ENCODE measurements at regions not wholly inside any gene's neighbourhood (a gene's known extent, or its start where the extent isn't known, plus 50 kb on each side); places are given as distances from the start of the nearest gene placed in this dataset.

DNA sequence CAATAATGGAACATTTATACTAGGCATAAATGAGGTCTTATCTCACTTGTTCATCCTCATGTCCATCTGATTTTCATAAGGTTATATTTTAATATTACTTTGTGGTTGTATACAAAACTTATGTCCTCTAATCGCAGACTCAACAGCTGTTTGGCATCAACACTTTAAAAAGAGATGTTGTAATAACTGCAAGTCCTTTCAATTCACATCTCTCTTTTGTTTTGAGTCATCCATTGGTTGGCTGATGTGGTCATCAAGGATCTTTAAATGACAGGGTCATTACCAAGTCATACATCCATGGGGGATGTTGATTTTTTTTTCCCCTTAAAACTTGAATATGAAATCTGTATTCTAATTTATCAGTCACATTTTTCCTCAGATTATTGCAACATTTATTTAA, 299.4 kb upstream of the NRSN1 start:
- Histone ChIP-seq H3K23ac (ENCODE audit: low read depth, low read length) (no peak overlapping the region), H3K9me1 (ENCODE audit: insufficient read depth, low read length) (no peaks in the 10 kb centered on the region), H3K56ac (ENCODE audit: extremely low read depth, insufficient read depth, low read length) (no peak overlapping the region), H3K4ac (ENCODE audit: low read depth, low read length) (no peak overlapping the region), H3K36me3 (ENCODE audit: control insufficient read depth, insufficient read depth, low read length) (no peaks in the 10 kb centered on the region), H4K91ac (ENCODE audit: insufficient read depth, low read depth, low read length) (no peak overlapping the region), H2BK15ac (ENCODE audit: low read depth, low read length) (no peak overlapping the region), H2BK5ac (ENCODE audit: low read depth, low read length, poor library complexity, severe bottlenecking) (no peak overlapping the region), H4K20me1 (ENCODE audit: insufficient read depth, low read length) (no peaks in the 10 kb centered on the region), H4K5ac (ENCODE audit: low read depth, low read length) (no peak overlapping the region), H3K9me3 (ENCODE audit: control insufficient read depth, insufficient read depth, low read length) (peaks cover 4% of the 10 kb centered on the region; the same call in 1 of the 2 replicates), H3K4me3 (ENCODE audit: insufficient read depth, low read depth, low read length) (no peak overlapping the region), H2AFZ (replicated peaks; ENCODE audit: low read length, poor library complexity) (no peak overlapping the region), H2AK5ac (ENCODE audit: low read depth, low read length) (no peak overlapping the region), H3K79me1 (ENCODE audit: low read depth in 1 of 2, low read length in 2 of 2) (no peaks in the 10 kb centered on the region), H4K8ac (ENCODE audit: low read depth in 2 of 2, low read length in 2 of 2) (no peak overlapping the region), H3K4me2 (ENCODE audit: low read depth, low read length) (no peak overlapping the region), H2BK20ac (ENCODE audit: low read depth, low read length) (no peak overlapping the region), H3K18ac (ENCODE audit: low read depth, low read length) (no peak overlapping the region), H2BK120ac (ENCODE audit: low read depth, low read length) (no peak overlapping the region), H3K9ac (ENCODE audit: low read depth, low read length) (no peak overlapping the region), H3K27me3 (ENCODE audit: control insufficient read depth, insufficient read depth, low read length) (no peaks in the 10 kb centered on the region), H3K14ac (replicated peaks; ENCODE audit: low read depth, low read length) (no peak overlapping the region), H3K4me1 (ENCODE audit: control insufficient read depth, insufficient read depth, low read length) (no peaks in the 10 kb centered on the region), H2AK9ac (replicated peaks; ENCODE audit: low read depth, low read length, poor library complexity) (no peak overlapping the region), H3K27ac (ENCODE audit: insufficient read depth, low read length) (no peak overlapping the region)
- in situ Hi-C loops (cut with MboI; ENCODE audit: low sequenced_read_pairs) (no loop called here), intact Hi-C loops (cut with micrococcal nuclease) (no loop called here), dilution Hi-C loops (cut with HindIII; ENCODE audit: low sequenced_read_pairs, unreplicated experiment) (no loop called here)
- ChIA-PET CTCF (interaction anchor here (0.6 kb wide), 1 partner anchor 191 kb away, joined by 3 read pairs; no protein-coding TSS in a partner anchor), POLR2A (ENCODE audit: unreplicated experiment) (no interaction called here)
- ATAC-seq (ENCODE audit: low read depth) (no peak), DNase-seq (no peak)
- TF ChIP-seq RCOR1 (IDR thresholded peaks at IDR 0.05; ENCODE audit: insufficient replicate concordance, low read length) (no peak), BHLHE40 (IDR thresholded peaks at IDR 0.05; ENCODE audit: low read depth, low read length) (no peak)
- TF ChIP-seq, protein P1, sequence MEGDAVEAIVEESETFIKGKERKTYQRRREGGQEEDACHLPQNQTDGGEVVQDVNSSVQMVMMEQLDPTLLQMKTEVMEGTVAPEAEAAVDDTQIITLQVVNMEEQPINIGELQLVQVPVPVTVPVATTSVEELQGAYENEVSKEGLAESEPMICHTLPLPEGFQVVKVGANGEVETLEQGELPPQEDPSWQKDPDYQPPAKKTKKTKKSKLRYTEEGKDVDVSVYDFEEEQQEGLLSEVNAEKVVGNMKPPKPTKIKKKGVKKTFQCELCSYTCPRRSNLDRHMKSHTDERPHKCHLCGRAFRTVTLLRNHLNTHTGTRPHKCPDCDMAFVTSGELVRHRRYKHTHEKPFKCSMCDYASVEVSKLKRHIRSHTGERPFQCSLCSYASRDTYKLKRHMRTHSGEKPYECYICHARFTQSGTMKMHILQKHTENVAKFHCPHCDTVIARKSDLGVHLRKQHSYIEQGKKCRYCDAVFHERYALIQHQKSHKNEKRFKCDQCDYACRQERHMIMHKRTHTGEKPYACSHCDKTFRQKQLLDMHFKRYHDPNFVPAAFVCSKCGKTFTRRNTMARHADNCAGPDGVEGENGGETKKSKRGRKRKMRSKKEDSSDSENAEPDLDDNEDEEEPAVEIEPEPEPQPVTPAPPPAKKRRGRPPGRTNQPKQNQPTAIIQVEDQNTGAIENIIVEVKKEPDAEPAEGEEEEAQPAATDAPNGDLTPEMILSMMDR (conservative IDR thresholded peaks at IDR 0.05; ENCODE audit: low read depth, low read length) = no peak
- WGBS, 2 experiments (ENCODE audit: extremely low coverage in 2 of 2, insufficient read length in 1 of 2) = no CpG with 5 or more reads among the region's 1 CpG
- no TSS peak for BruUV-seq (replicated peaks)
